ENCODE measurements at regions not wholly inside any gene's neighbourhood (a gene's known extent, or its start where the extent isn't known, plus 50 kb on each side); places are given as distances from the start of the nearest gene placed in this dataset.

- TF ChIP-seq CTCF (IDR thresholded peaks at IDR 0.05; ENCODE audit: insufficient read depth, low read length, poor library complexity, severe bottlenecking): no peak
These were observed 556.1 kb upstream of the AUTS2 start for GRCh38 chr7:69042138-69042537.

GRCh38 chr7:69047151-69047754 lies 551.0 kb upstream of the AUTS2 start:
- Histone ChIP-seq H3K27me3 (ENCODE audit: control insufficient read depth, insufficient read depth, low read length) (no peaks in the 10 kb centered on the region), H3K36me3 (ENCODE audit: control insufficient read depth, insufficient read depth, low read length) (no peaks in the 10 kb centered on the region), H3K4me3 (ENCODE audit: low read depth, low read length) (no peak overlapping the region)
- DNase-seq (ENCODE audit: low read depth): no peak
- no peak for TF ChIP-seq CTCF (IDR thresholded peaks at IDR 0.05; ENCODE audit: insufficient read depth, low read length, poor library complexity, severe bottlenecking)

More at GRCh38 chr7:69042138-69042537, 556.1 kb upstream of the AUTS2 start:
- no peak overlapping the region for H3K4me3 ChIP-seq (ENCODE audit: low read depth, low read length)
- no peak for DNase-seq (ENCODE audit: low read depth)
- no peaks in the 10 kb centered on the region for H3K36me3 ChIP-seq (ENCODE audit: control insufficient read depth, insufficient read depth, low read length)
- H3K27me3 ChIP-seq (ENCODE audit: control insufficient read depth, insufficient read depth, low read length): no peaks in the 10 kb centered on the region

- no peak for TF ChIP-seq CTCF (IDR thresholded peaks at IDR 0.05; ENCODE audit: insufficient read depth, low read length, poor library complexity, severe bottlenecking)
- no peak overlapping the region for H3K4me3 ChIP-seq (ENCODE audit: low read depth, low read length)
- DNase-seq (ENCODE audit: low read depth): no peak
- H3K36me3 ChIP-seq (ENCODE audit: control insufficient read depth, insufficient read depth, low read length): no peaks in the 10 kb centered on the region
- H3K27me3 ChIP-seq (ENCODE audit: control insufficient read depth, insufficient read depth, low read length): no peaks in the 10 kb centered on the region
These were observed 548.9 kb upstream of the AUTS2 start for GRCh38 chr7:69049326-69049725.

GRCh38 chr7:69052447-69052846 lies 545.8 kb upstream of the AUTS2 start:
- TF ChIP-seq CTCF (IDR thresholded peaks at IDR 0.05; ENCODE audit: insufficient read depth, low read length, poor library complexity, severe bottlenecking): no peak
- H3K4me3 ChIP-seq (ENCODE audit: low read depth, low read length): no peak overlapping the region

GRCh38 chr7:69060516-69060915 lies 537.8 kb upstream of the AUTS2 start:
- TF ChIP-seq CTCF (IDR thresholded peaks at IDR 0.05; ENCODE audit: insufficient read depth, low read length, poor library complexity, severe bottlenecking): no peak
- Histone ChIP-seq H3K36me3 (ENCODE audit: control insufficient read depth, insufficient read depth, low read length) (no peaks in the 10 kb centered on the region), H3K4me3 (ENCODE audit: low read depth, low read length) (no peak overlapping the region), H3K27me3 (ENCODE audit: control insufficient read depth, insufficient read depth, low read length) (no peaks in the 10 kb centered on the region)
- DNase-seq (ENCODE audit: low read depth): no peak

More at GRCh38 chr7:69052447-69052846, 545.8 kb upstream of the AUTS2 start:
- Histone ChIP-seq H3K36me3 (ENCODE audit: control insufficient read depth, insufficient read depth, low read length) (no peaks in the 10 kb centered on the region), H3K27me3 (ENCODE audit: control insufficient read depth, insufficient read depth, low read length) (no peaks in the 10 kb centered on the region)
- DNase-seq (ENCODE audit: low read depth): no peak
